GM12865 (cell line): ENCODE measurements at regions not wholly inside any gene's neighbourhood (a gene's known extent, or its start where the extent isn't known, plus 50 kb on each side); places are given as distances from the start of the nearest gene placed in this dataset.

ENCODE experiments used
- DNase-seq: peaks from one replicate; pipeline ENCODE4 v3.0.0; 2010; ENCODE audit warnings: low read depth
- H3K4me3 ChIP-seq: 2 replicates; pipeline ENCODE4 v1.5.1; 2011; ENCODE audit warnings: mild to moderate bottlenecking, low read depth, low read length, control low read depth
- CTCF ChIP-seq: IDR thresholded peaks from 2 replicates; pipeline ENCODE4 v1.5.1; 2011; ENCODE audit warnings: low read length, control low read depth, low read depth, inconsistent platforms; ENCODE audit not compliant: insufficient read depth; ENCODE audit errors: missing control alignments

- DNase-seq = no peak
- TF ChIP-seq CTCF = no peak
- no peak overlapping the region for H3K4me3 ChIP-seq
These were observed 205.3 kb downstream of the CD83 start for GRCh38 chr6:14322841-14323240.

GRCh38 chr6:14326774-14327173 is 209.2 kb downstream of the CD83 start:
- no peak for DNase-seq
- H3K4me3 ChIP-seq = no peak overlapping the region
- no peak for TF ChIP-seq CTCF

GRCh38 chr6:14328163-14328562 is 210.6 kb downstream of the CD83 start:
- TF ChIP-seq CTCF = no peak
- DNase-seq = no peak
- no peak overlapping the region for H3K4me3 ChIP-seq

GRCh38 chr6:14333556-14334305 is 216.2 kb downstream of the CD83 start:
- no peak for TF ChIP-seq CTCF
- DNase-seq = no peak
- H3K4me3 ChIP-seq = no peak overlapping the region

GRCh38 chr6:14335071-14335470 is 217.5 kb downstream of the CD83 start:
- no peak for TF ChIP-seq CTCF
- no peak for DNase-seq
- no peak overlapping the region for H3K4me3 ChIP-seq

GRCh38 chr6:14337152-14337551 is 219.6 kb downstream of the CD83 start:
- TF ChIP-seq CTCF = no peak
- H3K4me3 ChIP-seq = no peak overlapping the region
- DNase-seq = no peak

- no peak for DNase-seq
- H3K4me3 ChIP-seq = no peak overlapping the region
- no peak for TF ChIP-seq CTCF
These were observed 221.6 kb downstream of the CD83 start for GRCh38 chr6:14339172-14339571.
